ENCODE measurements at regions not wholly inside any gene's neighbourhood (a gene's known extent, or its start where the extent isn't known, plus 50 kb on each side); places are given as distances from the start of the nearest gene placed in this dataset.

- Histone ChIP-seq H3K9me3 (replicated peaks; ENCODE audit: insufficient read depth, low read length) (no peaks in the 10 kb centered on the region), H3K4me2 (ENCODE audit: low read depth, low read length) (peak overlapping the region; percentile 36), H3K27ac (ENCODE audit: low read length) (no peak overlapping the region), H3K4me3 (ENCODE audit: low read length) (no peak overlapping the region), H2AFZ (ENCODE audit: low read length) (no peak overlapping the region), H3K9me2 (replicated peaks; ENCODE audit: insufficient read depth, low read length) (no peaks in the 10 kb centered on the region), H3K27me3 (replicated peaks; ENCODE audit: insufficient read depth, low read length) (no peaks in the 10 kb centered on the region), H3F3A (ENCODE audit: insufficient read depth, low read length) (no peaks in the 10 kb centered on the region; the same call in 1 of the 2 replicates), H3K79me2 (ENCODE audit: low read length) (no peaks in the 10 kb centered on the region), H4K20me1 (ENCODE audit: insufficient read depth, low read length) (no peaks in the 10 kb centered on the region), H3K36me3 (replicated peaks; ENCODE audit: insufficient read depth, low read length) (no peaks in the 10 kb centered on the region), H3K4me1 (ENCODE audit: low read length) (peaks cover 25% of the 10 kb centered on the region), H3K9ac (ENCODE audit: low read length) (no peak overlapping the region)
- TF ChIP-seq EZH2phosphoT487 (IDR thresholded peaks at IDR 0.05; ENCODE audit: low read length) (no peak), EZH2 (optimal IDR thresholded peaks at IDR 0.05; ENCODE audit: low read depth, low read length) (no peak)
- TF ChIP-seq, protein P1, sequence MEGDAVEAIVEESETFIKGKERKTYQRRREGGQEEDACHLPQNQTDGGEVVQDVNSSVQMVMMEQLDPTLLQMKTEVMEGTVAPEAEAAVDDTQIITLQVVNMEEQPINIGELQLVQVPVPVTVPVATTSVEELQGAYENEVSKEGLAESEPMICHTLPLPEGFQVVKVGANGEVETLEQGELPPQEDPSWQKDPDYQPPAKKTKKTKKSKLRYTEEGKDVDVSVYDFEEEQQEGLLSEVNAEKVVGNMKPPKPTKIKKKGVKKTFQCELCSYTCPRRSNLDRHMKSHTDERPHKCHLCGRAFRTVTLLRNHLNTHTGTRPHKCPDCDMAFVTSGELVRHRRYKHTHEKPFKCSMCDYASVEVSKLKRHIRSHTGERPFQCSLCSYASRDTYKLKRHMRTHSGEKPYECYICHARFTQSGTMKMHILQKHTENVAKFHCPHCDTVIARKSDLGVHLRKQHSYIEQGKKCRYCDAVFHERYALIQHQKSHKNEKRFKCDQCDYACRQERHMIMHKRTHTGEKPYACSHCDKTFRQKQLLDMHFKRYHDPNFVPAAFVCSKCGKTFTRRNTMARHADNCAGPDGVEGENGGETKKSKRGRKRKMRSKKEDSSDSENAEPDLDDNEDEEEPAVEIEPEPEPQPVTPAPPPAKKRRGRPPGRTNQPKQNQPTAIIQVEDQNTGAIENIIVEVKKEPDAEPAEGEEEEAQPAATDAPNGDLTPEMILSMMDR (IDR thresholded peaks at IDR 0.05; ENCODE audit: low read length): no peak
- DNase-seq: peak; percentile 48
Measured at GRCh38 chr6:45830441-45831139, 185.1 kb downstream of the CLIC5 start.

- Histone ChIP-seq H3K4me3 (ENCODE audit: low read length) (no peak overlapping the region), H3K4me1 (ENCODE audit: low read length) (peaks cover 25% of the 10 kb centered on the region), H3K9ac (ENCODE audit: low read length) (no peak overlapping the region), H3K36me3 (replicated peaks; ENCODE audit: insufficient read depth, low read length) (no peaks in the 10 kb centered on the region), H3K27me3 (replicated peaks; ENCODE audit: insufficient read depth, low read length) (no peaks in the 10 kb centered on the region), H3K27ac (ENCODE audit: low read length) (no peak overlapping the region), H4K20me1 (ENCODE audit: insufficient read depth, low read length) (no peaks in the 10 kb centered on the region), H3K79me2 (ENCODE audit: low read length) (no peaks in the 10 kb centered on the region), H3K9me3 (replicated peaks; ENCODE audit: insufficient read depth, low read length) (no peaks in the 10 kb centered on the region), H2AFZ (ENCODE audit: low read length) (no peak overlapping the region), H3F3A (ENCODE audit: insufficient read depth, low read length) (no peaks in the 10 kb centered on the region; the same call in 1 of the 2 replicates), H3K4me2 (ENCODE audit: low read depth, low read length) (peak overlapping the region; percentile 36; the same call in 1 of the 2 replicates), H3K9me2 (replicated peaks; ENCODE audit: insufficient read depth, low read length) (no peaks in the 10 kb centered on the region)
- DNase-seq: no peak
- TF ChIP-seq, protein P1 (IDR thresholded peaks at IDR 0.05; ENCODE audit: low read length): no peak
- TF ChIP-seq EZH2 (optimal IDR thresholded peaks at IDR 0.05; ENCODE audit: low read depth, low read length) (no peak), EZH2phosphoT487 (IDR thresholded peaks at IDR 0.05; ENCODE audit: low read length) (no peak)
Measured at GRCh38 chr6:45829873-45830272, 185.8 kb downstream of the CLIC5 start.

GRCh38 chr6:45827952-45828530, 187.6 kb downstream of the CLIC5 start:
- no peaks in the 10 kb centered on the region for H4K20me1 ChIP-seq (ENCODE audit: insufficient read depth, low read length)
- no peak for DNase-seq
- peaks cover 25% of the 10 kb centered on the region for H3K4me1 ChIP-seq (ENCODE audit: low read length)
- no peak overlapping the region for H3K4me3 ChIP-seq (ENCODE audit: low read length)
- H3K36me3 ChIP-seq (replicated peaks; ENCODE audit: insufficient read depth, low read length): no peaks in the 10 kb centered on the region
- H3K9me2 ChIP-seq (replicated peaks; ENCODE audit: insufficient read depth, low read length): no peaks in the 10 kb centered on the region
- no peak overlapping the region for H3K4me2 ChIP-seq (ENCODE audit: low read depth, low read length)
- H3K9ac ChIP-seq (ENCODE audit: low read length): no peak overlapping the region
- H3K9me3 ChIP-seq (replicated peaks; ENCODE audit: insufficient read depth, low read length): no peaks in the 10 kb centered on the region
- no peak overlapping the region for H2AFZ ChIP-seq (ENCODE audit: low read length)
- no peaks in the 10 kb centered on the region for H3K79me2 ChIP-seq (ENCODE audit: low read length)
- no peaks in the 10 kb centered on the region for H3K27me3 ChIP-seq (replicated peaks; ENCODE audit: insufficient read depth, low read length)
- H3F3A ChIP-seq (ENCODE audit: insufficient read depth, low read length): no peaks in the 10 kb centered on the region; the same call in 1 of the 2 replicates
- H3K27ac ChIP-seq (ENCODE audit: low read length): no peak overlapping the region
- TF ChIP-seq EZH2 (optimal IDR thresholded peaks at IDR 0.05; ENCODE audit: low read depth, low read length) (no peak), EZH2phosphoT487 (IDR thresholded peaks at IDR 0.05; ENCODE audit: low read length) (no peak)
- TF ChIP-seq, protein P1 (IDR thresholded peaks at IDR 0.05; ENCODE audit: low read length): no peak
